GM12878 (cell line): ENCODE measurements at regions not wholly inside any gene's neighbourhood (a gene's known extent, or its start where the extent isn't known, plus 50 kb on each side); places are given as distances from the start of the nearest gene placed in this dataset.

Experiments used
- ATAC-seq: fragments of 200-7000 bp; cut with Tn5 transposase; 3 replicates; pipeline ENCODE4 v1.9.1; 2020; ENCODE audit warnings: mild to moderate bottlenecking, moderate library complexity
- BruUV-seq: library from RNA; stranded (reverse); fragments of 400-500 nt; replicated peaks from 2 replicates; lab custom pipeline; 2021; lab: Mats Ljungman, UMichigan
- CTCF ChIA-PET: fragments of 300-600 bp; sonication (Branson Sonifier 250); formaldehyde crosslinking; extraction: SDS; loops from one replicate; lab custom pipeline; 2021; ENCODE audit warnings: inconsistent platforms; lab: Yijun Ruan, JAX
- POLR2A ChIA-PET: fragments of 350-600 bp; formaldehyde crosslinking; extraction: SDS; loops from one replicate; lab custom pipeline; 2021; ENCODE audit warnings: inconsistent platforms; lab: Charles Lee
- RAD21 ChIA-PET: fragments of 300-600 bp; sonication (Branson Sonifier 250); formaldehyde crosslinking; loops from one replicate; lab custom pipeline; 2023; ENCODE audit warnings: antibody characterized with exemption; ENCODE audit not compliant: unreplicated experiment; lab: Charles Lee
- SMC1A ChIA-PET: fragments of 300-600 bp; sonication (Branson Sonifier 250); formaldehyde crosslinking; loops from one replicate; lab custom pipeline; 2023; ENCODE audit not compliant: unreplicated experiment, uncharacterized antibody; lab: Charles Lee
- DNase-seq: peaks from one replicate; pipeline ENCODE4 v3.0.0-alpha.2; 2011; ENCODE audit warnings: low read depth, low spot score
- FAIRE-seq: peaks from 3 replicates; lab custom pipeline; 2011; peaks lifted over from hg19 to GRCh38; lab: Jason Lieb, UNC
- H2AFZ ChIP-seq: 2 replicates; pipeline ENCODE4 v1.6.0; 2011; ENCODE audit warnings: low read depth, low read length, control low read depth; ENCODE audit not compliant: control insufficient read depth
- H3K27ac ChIP-seq: 2 replicates; pipeline ENCODE4 v1.5.1; 2011; ENCODE audit warnings: control low read depth; ENCODE audit not compliant: control insufficient read depth, insufficient read depth
- H3K27me3 ChIP-seq, 2 experiments: replicated peaks in 1 of 2; 2 replicates each; pipeline versions ENCODE4 v1.6.0 to v1.6.1; 2011; ENCODE audit warnings: low read length in 1 of 2; ENCODE audit not compliant: control insufficient read depth in 2 of 2, insufficient read depth in 2 of 2
- H3K36me3 ChIP-seq, 2 experiments: 2 replicates each; pipeline ENCODE4 v1.5.1; 2011; ENCODE audit warnings: low read length in 1 of 2; ENCODE audit not compliant: control insufficient read depth in 2 of 2, insufficient read depth in 2 of 2
- H3K4me1 ChIP-seq: 2 replicates; pipeline ENCODE4 v1.6.1; 2011; ENCODE audit warnings: mild to moderate bottlenecking, low read length, moderate library complexity, mixed read lengths; ENCODE audit not compliant: control insufficient read depth, insufficient read depth
- H3K4me2 ChIP-seq: 2 replicates; pipeline ENCODE4 v1.6.0; 2011; ENCODE audit warnings: control low read depth; ENCODE audit not compliant: control insufficient read depth, insufficient read depth
- H3K4me3 ChIP-seq: fragments of 200-600 bp; sonication (generic); 2 replicates; pipeline ENCODE4 v1.5.1; 2016
- H3K79me2 ChIP-seq: 2 replicates; pipeline ENCODE4 v1.6.0; 2011; ENCODE audit warnings: low read length; ENCODE audit not compliant: control insufficient read depth, insufficient read depth
- H3K9ac ChIP-seq: 2 replicates; pipeline ENCODE4 v1.8.0; 2011; ENCODE audit warnings: low read length, control low read depth, mixed read lengths; ENCODE audit not compliant: control insufficient read depth, insufficient read depth
- H3K9me3 ChIP-seq: replicated peaks from 3 replicates; pipeline ENCODE4 v1.5.1; 2011; ENCODE audit warnings: mild to moderate bottlenecking, low read length; ENCODE audit not compliant: control insufficient read depth, insufficient read depth
- H4K20me1 ChIP-seq: 2 replicates; pipeline ENCODE4 v1.6.0; 2011; ENCODE audit not compliant: control insufficient read depth, insufficient read depth
- HDGF ChIP-seq: fragments of 450-650 bp; IDR thresholded peaks from 2 replicates; pipeline ENCODE4 v1.6.1; 2016; ENCODE audit warnings: antibody characterized with exemption
- NFYA ChIP-seq: IDR thresholded peaks from 2 replicates; pipeline ENCODE4 v1.6.1; 2011; ENCODE audit warnings: low read depth, mild to moderate bottlenecking, low read length, improper control_type of control experiment, borderline replicate concordance
- RB1 ChIP-seq: fragments of 450-650 bp; formaldehyde crosslinking; IDR thresholded peaks from 2 replicates; pipeline ENCODE4 v1.6.1; 2017; ENCODE audit warnings: mild to moderate bottlenecking, borderline replicate concordance
- RUNX3 ChIP-seq: IDR thresholded peaks from 2 replicates; pipeline ENCODE4 v1.6.1; 2012; ENCODE audit warnings: low read length, inconsistent platforms
- WRNIP1 ChIP-seq: IDR thresholded peaks from 2 replicates; pipeline ENCODE4 v1.6.1; 2011; ENCODE audit warnings: low read depth, low read length, improper control_type of control experiment, borderline replicate concordance
- ZNF207 ChIP-seq: fragments of 450-650 bp; IDR thresholded peaks from 2 replicates; pipeline ENCODE4 v1.6.1; 2014; ENCODE audit warnings: antibody characterized with exemption, mild to moderate bottlenecking, borderline replicate concordance
- ZSCAN29 ChIP-seq: fragments of 450-650 bp; IDR thresholded peaks from 2 replicates; pipeline ENCODE4 v1.6.1; 2017; ENCODE audit warnings: mild to moderate bottlenecking, moderate library complexity
- WGBS: methylation state at CpG from one replicate; pipeline ENCODE4 v1.1.6; 2016; ENCODE audit warnings: low lambda C conversion rate; ENCODE audit not compliant: insufficient replicate concordance, insufficient coverage; ENCODE audit errors: missing lambda C conversion rate; 5-methylcytosine and 5-hydroxymethylcytosine counted together
- in situ Hi-C: fragments of 300-500 bp; cut with MboI; formaldehyde crosslinking; loops from 9 replicates; pipeline ENCODE4 v1.14.3; 2018; ENCODE audit warnings: mixed read lengths
- intact Hi-C: fragments of 100-400 bp; cut with micrococcal nuclease; formaldehyde crosslinking; loops from one replicate; pipeline ENCODE4 v1.14.2; 2022; ENCODE audit not compliant: unreplicated experiment
- TF ChIP-seq, protein P1 (sequence below): fragments of 450-650 bp; IDR thresholded peaks from 2 replicates; pipeline ENCODE4 v1.6.1; 2014; ENCODE audit warnings: mild to moderate bottlenecking
- TF ChIP-seq, protein P2 (sequence below): fragments of 450-650 bp; IDR thresholded peaks from 2 replicates; pipeline ENCODE4 v1.6.1; 2017; ENCODE audit warnings: borderline replicate concordance

DNA sequence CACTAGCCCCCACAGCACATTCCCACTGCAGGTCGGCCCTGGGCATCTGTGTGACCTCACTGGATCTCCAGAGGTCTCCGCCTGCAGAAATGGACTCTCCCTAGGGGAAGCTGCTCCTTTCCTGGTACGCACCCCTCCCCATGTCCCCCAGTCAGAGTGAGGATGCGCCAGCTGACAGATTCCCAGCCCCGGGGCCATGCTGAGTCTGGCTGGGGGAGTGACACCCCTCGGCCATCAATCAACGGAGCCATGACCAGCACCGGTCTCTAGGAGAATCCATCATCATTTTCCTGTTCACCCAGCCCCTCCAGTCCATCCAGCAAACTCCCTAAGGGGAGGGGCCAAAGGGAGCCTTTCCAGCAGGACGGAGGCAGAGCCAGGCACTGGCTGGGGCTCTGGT, 68.7 kb upstream of the PAX7 start:
- Histone ChIP-seq H3K4me3 (no peak overlapping the region), H3K79me2 (no peaks in the 10 kb centered on the region), H4K20me1 (no peaks in the 10 kb centered on the region), H3K27ac (no peak overlapping the region), H3K9ac (no peak overlapping the region), H2AFZ (no peak overlapping the region), H3K36me3 (no peaks in the 10 kb centered on the region), H3K4me1 (no peaks in the 10 kb centered on the region), H3K9me3 (no peaks in the 10 kb centered on the region), H3K4me2 (no peak overlapping the region), H3K27me3 (peaks cover 3 to 8% of the 10 kb centered on the region in 2 experiments; a peak in 3 of 4 replicates)
- intact Hi-C loops (no loop called here), in situ Hi-C loops (no loop called here)
- WGBS = 14% methylated on average over 9 of the region's 9 CpGs
- DNase-seq (no peak), FAIRE-seq (no peak), ATAC-seq (no peak)
- CTCF ChIA-PET = no interaction called here
- RAD21 ChIA-PET = no interaction called here
- no peak for TF ChIP-seq WRNIP1
- no peak for TF ChIP-seq HDGF
- no peak for TF ChIP-seq ZSCAN29
- TF ChIP-seq, protein P1, sequence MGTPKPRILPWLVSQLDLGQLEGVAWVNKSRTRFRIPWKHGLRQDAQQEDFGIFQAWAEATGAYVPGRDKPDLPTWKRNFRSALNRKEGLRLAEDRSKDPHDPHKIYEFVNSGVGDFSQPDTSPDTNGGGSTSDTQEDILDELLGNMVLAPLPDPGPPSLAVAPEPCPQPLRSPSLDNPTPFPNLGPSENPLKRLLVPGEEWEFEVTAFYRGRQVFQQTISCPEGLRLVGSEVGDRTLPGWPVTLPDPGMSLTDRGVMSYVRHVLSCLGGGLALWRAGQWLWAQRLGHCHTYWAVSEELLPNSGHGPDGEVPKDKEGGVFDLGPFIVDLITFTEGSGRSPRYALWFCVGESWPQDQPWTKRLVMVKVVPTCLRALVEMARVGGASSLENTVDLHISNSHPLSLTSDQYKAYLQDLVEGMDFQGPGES = no peak
- TF ChIP-seq NFYA = no peak
- TF ChIP-seq RB1 = no peak
- TF ChIP-seq ZNF207 = no peak
- no peak for TF ChIP-seq RUNX3
- TF ChIP-seq, protein P2, sequence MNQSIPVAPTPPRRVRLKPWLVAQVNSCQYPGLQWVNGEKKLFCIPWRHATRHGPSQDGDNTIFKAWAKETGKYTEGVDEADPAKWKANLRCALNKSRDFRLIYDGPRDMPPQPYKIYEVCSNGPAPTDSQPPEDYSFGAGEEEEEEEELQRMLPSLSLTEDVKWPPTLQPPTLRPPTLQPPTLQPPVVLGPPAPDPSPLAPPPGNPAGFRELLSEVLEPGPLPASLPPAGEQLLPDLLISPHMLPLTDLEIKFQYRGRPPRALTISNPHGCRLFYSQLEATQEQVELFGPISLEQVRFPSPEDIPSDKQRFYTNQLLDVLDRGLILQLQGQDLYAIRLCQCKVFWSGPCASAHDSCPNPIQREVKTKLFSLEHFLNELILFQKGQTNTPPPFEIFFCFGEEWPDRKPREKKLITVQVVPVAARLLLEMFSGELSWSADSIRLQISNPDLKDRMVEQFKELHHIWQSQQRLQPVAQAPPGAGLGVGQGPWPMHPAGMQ = no peak
- no TSS peak for BruUV-seq
- POLR2A ChIA-PET = interaction anchor here (0.6 kb wide), 1 partner anchor 16 kb away, joined by 4 read pairs; no protein-coding TSS in a partner anchor
- SMC1A ChIA-PET = no interaction called here
